ENCODE measurements at regions not wholly inside any gene's neighbourhood (a gene's known extent, or its start where the extent isn't known, plus 50 kb on each side); places are given as distances from the start of the nearest gene placed in this dataset.

- DNase-seq (ENCODE audit: low read depth in 3 of 3, low spot score in 1 of 3): no peak
Measured at GRCh38 chr4:154088741-154089140, 299.9 kb upstream of the SFRP2 start.

GRCh38 chr4:154086247-154086646 lies 297.4 kb upstream of the SFRP2 start:
- no peak for DNase-seq (ENCODE audit: low read depth in 3 of 3, low spot score in 1 of 3)

- no peak for DNase-seq (ENCODE audit: low read depth in 3 of 3, low spot score in 1 of 3)
Measured at GRCh38 chr4:154084864-154085263, 296.0 kb upstream of the SFRP2 start.

GRCh38 chr4:154082760-154083535 lies 294.1 kb upstream of the SFRP2 start:
- no peak for DNase-seq (ENCODE audit: low read depth in 3 of 3, low spot score in 1 of 3)

- no peak for DNase-seq (ENCODE audit: low read depth in 3 of 3, low spot score in 1 of 3)
Measured at GRCh38 chr4:154081391-154081790, 292.5 kb upstream of the SFRP2 start.

- DNase-seq (ENCODE audit: low read depth in 3 of 3, low spot score in 1 of 3): no peak
Measured at GRCh38 chr4:154078504-154079350, 289.8 kb upstream of the SFRP2 start.

- DNase-seq (ENCODE audit: low read depth in 3 of 3, low spot score in 1 of 3): no peak
Measured at GRCh38 chr4:154076921-154077320, 288.0 kb upstream of the SFRP2 start.

- DNase-seq (ENCODE audit: low read depth in 3 of 3, low spot score in 1 of 3): peak in 1 of 3 donors; percentile 2
Measured at GRCh38 chr4:154073107-154073822, 284.4 kb upstream of the SFRP2 start.

GRCh38 chr4:154067786-154068185 lies 278.9 kb upstream of the SFRP2 start:
- no peak for DNase-seq (ENCODE audit: low read depth in 3 of 3, low spot score in 1 of 3)

- DNase-seq (ENCODE audit: low read depth in 3 of 3, low spot score in 1 of 3): no peak
Measured at GRCh38 chr4:154065368-154065767, 276.5 kb upstream of the SFRP2 start.

GRCh38 chr4:154064244-154064643 lies 275.4 kb upstream of the SFRP2 start:
- no peak for DNase-seq (ENCODE audit: low read depth in 3 of 3, low spot score in 1 of 3)

- no peak for DNase-seq (ENCODE audit: low read depth in 3 of 3, low spot score in 1 of 3)
Measured at GRCh38 chr4:154049457-154050181, 260.7 kb upstream of the SFRP2 start.

GRCh38 chr4:154047733-154048132 lies 258.9 kb upstream of the SFRP2 start:
- no peak for DNase-seq (ENCODE audit: low read depth in 3 of 3, low spot score in 1 of 3)

- no peak for DNase-seq (ENCODE audit: low read depth in 3 of 3, low spot score in 1 of 3)
Measured at GRCh38 chr4:154044742-154045485, 256.0 kb upstream of the SFRP2 start.

GRCh38 chr4:154044108-154044531 lies 255.2 kb upstream of the SFRP2 start:
- no peak for DNase-seq (ENCODE audit: low read depth in 3 of 3, low spot score in 1 of 3)

- no peak for DNase-seq (ENCODE audit: low read depth in 3 of 3, low spot score in 1 of 3)
Measured at GRCh38 chr4:154041640-154042039, 252.8 kb upstream of the SFRP2 start.

- DNase-seq (ENCODE audit: low read depth in 3 of 3, low spot score in 1 of 3): no peak
Measured at GRCh38 chr4:154039435-154040343, 250.8 kb upstream of the SFRP2 start.

- DNase-seq (ENCODE audit: low read depth in 3 of 3, low spot score in 1 of 3): no peak
Measured at GRCh38 chr4:154036856-154037255, 248.0 kb upstream of the SFRP2 start.

GRCh38 chr4:154035341-154035740 lies 246.5 kb upstream of the SFRP2 start:
- DNase-seq (ENCODE audit: low read depth in 3 of 3, low spot score in 1 of 3): no peak
